HG03354 (cell line): ENCODE measurements at regions not wholly inside any gene's neighbourhood (a gene's known extent, or its start where the extent isn't known, plus 50 kb on each side); places are given as distances from the start of the nearest gene placed in this dataset.

Source experiments
- ATAC-seq: cut with Tn5 transposase; IDR thresholded peaks from one replicate; pipeline ENCODE4 v1.9.1; 2021; ENCODE audit warnings: mild to moderate bottlenecking; ENCODE audit not compliant: unreplicated experiment, poor library complexity, severe bottlenecking

GRCh38 chr7:41261080-41261479, 441.8 kb downstream of the INHBA start:
- no peak for ATAC-seq

DNA sequence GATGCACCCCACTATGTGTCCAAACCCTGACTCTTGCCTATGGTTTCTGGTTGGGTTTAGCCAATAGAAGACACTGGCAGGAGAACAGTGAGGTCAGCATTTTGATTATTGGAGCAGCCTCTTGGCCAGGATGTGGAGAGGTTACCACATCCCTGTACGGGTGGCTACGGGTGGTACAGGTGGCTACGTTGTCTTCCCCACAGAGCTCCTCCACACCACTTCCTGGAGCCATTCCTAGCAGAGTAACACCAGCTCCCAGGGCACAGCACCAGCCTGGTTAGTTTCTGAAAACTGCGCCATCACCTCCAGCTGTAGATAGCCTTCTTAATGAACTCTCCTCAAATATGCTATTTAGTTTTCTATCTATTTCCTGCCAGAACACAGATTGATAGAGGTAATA, 445.2 kb downstream of the INHBA start:
- no peak for ATAC-seq

DNA sequence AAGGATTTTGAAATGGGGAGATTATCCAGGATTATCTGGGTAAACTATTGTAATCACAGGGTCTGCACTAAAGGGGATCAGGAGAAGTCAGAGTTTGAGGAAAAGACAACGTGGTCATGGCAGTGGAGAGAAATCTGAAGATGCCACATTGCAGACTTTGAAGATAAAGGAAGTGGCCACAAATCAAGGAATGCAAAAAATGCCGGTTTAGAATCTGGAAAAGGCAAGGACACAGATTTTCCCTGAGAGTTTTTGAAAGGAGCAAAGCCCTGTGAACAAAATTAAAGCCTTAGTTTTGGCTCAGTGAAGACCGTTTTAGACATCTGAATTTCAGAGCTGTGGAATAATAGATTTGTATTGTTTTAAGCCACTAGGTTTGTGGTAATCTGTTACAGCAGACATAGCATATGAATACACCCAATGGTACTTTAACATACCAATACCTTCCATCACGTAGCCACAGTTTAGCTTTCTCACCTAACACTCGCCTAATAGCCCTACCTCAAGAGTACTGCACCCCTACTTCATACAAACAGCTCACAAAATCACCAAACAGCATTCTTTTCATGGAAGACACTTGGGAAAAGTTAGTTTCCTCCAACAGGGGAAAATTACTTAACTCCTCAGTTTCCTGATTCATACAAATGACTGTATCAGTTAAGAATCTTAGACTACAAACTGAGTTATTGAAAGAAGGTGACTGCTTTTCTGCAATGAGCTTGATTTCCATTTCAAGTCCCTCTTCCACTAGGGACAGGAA, 446.5 kb downstream of the INHBA start:
- ATAC-seq, result no peak

DNA sequence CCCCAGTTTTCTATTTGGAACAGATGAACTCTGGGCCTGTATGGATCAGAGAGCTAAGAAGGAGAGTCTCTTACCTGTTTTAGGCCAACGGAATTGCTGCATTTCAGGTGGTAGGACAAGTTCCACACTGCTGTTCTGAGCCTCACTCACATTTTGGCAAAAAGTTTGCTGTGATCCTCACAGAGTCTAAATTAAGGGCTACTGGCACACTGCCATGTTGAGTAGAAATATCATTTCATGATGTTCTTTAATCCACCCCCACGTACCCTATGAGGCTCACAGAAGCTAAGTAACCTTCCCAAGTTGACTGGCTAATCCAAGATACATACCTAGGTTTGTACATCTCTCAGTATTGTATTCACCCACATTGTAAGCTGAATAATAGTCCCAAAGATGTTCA, 447.2 kb downstream of the INHBA start:
- ATAC-seq, result no peak

DNA sequence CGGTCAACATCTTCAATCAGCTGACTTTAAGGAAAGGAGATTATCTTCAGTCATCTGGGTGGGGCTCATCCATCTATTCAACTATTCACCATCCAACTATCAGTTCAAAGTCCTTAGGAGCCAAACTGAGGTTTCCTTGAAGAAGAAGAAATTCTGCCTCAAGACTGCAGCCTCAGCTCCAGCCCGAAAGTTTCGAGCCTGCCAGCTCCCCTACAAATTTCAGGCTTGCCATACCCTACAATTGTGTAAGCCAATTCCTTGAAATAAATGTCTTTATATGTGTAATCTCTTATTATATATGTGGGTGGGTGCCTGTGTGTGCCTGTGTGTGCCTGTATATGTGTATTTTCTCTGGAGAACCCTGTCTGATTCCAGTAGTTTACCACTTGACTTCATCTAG, 447.8 kb downstream of the INHBA start:
- no peak for ATAC-seq

- ATAC-seq, result no peak
These were observed 449.9 kb downstream of the INHBA start for GRCh38 chr7:41252957-41253356.

GRCh38 chr7:41252551-41252950, 450.3 kb downstream of the INHBA start:
- ATAC-seq, result no peak

DNA sequence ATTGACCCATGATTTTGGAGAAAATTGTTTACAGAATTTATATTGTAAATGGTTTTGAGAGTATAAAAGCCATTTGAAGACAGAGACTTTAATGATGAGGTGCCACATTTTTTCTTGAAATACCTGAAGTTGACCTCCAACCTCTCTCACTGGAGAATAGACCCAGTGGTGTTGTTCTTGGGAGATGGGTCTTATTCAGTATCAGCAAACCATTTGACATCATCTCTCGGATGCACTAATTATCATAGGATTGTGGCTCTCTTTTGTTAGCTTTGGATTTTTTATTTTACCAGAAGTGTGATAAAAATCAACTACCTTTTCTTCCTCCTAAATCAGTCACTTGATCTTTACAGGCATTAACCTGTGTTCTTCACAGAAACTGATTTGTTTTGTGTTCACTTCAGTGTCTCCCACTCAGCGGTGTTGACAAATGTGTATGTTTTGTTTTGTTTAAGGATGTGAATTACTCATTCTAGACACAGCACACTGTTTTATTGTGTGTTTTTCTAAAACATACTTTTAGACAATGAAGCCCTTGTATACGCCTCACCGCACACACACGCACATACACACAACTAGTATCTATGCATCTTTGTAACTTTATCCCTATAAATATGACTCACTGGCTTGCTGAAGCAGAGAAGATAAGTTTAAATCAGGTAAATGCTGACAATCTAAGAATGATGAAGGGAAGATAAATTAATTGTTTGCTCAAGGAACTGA, 455.6 kb downstream of the INHBA start:
- ATAC-seq, result no peak

DNA sequence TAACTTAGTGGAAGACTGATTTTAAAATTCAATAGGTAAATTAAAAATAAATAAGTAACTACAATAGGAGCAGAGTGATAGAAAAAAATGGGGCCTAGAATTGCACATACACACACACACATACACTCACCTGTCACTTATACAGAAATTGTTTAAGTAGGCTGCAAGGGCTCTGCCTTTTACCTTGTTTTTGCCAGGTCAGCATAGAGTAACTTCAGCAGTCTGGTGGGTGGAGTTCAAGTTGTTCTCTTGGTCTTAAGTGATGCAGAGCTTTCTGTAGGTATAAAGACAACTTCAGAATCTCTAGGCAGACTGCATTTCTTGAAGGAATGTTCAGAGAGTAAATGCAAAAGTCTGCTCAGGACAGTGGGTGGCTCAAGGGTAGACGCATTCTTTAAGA, 457.0 kb downstream of the INHBA start:
- ATAC-seq, result no peak

DNA sequence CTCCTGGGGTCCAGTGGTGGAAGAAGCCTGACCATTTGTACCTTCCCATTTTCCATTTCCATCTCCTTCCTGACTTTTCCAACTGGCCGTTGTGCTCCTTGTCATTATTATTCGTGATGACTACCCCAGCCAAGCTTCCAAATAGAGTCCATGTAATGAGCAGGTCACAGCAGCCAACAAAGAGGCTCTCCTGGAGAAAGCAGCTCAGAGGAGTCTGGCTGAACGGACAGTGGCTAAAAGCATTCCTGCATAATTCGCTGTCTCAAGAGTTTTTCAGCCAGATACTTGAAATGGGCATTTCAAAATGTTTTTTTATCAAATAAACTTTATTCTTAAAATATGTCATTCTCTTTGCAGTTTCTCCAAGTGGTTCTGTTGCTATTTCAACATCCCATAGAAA, 458.6 kb downstream of the INHBA start:
- no peak for ATAC-seq

- no peak for ATAC-seq
These were observed 461.2 kb downstream of the INHBA start for GRCh38 chr7:41241641-41242040.

DNA sequence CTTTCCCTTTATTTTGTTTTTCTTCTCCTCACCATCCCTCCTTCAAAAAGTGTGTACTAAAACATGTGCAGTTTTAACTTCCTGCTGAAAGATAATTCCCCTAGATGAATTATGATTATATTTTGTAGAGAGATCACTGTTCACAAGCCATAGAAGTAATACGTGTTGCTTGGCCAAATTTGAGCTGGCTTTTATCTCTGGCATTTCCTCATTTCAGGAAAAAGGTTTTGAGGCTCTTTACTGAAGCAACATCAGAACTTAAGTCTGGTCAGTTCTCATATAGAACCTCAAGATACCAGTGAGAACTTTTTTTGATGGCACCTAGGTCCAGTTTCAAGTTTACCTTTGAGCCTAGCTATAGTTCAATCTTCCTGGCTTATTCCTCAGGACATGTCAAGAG, 463.3 kb downstream of the INHBA start:
- ATAC-seq, result no peak

DNA sequence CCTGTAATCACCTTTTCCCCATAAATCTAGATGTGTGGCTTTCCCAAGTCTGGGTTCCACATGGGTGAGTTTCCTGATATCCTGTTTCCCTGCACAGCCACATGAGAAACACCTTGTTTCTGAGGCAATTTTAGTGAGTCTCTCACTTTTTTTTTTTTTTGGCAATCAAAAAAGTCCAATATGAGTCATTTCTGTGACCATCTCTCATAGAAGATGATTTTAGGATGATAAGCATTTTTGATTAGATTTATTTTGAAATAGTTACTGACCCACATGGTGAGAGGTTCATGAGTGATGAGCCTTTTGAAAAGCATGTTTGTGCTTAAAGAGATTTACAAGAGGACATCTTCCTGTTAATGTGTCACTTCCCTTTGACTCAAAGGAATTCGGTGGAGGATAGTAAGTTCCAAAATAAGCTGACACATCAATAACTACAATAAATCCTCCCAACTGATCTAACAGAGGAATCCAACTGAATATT, 464.0 kb downstream of the INHBA start:
- ATAC-seq, result no peak

DNA sequence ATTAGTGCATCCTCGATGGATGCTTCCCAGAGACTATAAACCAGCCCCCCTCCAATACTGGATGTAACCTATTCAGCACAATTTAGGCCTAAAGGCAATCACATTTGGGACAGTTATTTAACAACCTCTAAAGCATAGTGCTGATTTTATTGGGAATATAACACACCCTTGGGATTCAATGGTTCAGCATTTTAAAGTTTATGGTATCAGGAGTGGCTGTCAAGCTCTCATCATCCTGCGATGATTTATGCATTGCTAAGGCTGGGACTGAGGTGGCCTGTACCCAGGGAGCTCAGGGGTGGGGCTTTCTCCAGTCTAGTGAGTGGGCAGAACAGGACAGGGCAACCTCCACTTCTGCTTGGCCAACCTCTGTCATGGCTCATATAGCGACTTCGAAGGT, 464.9 kb downstream of the INHBA start:
- ATAC-seq, result no peak

DNA sequence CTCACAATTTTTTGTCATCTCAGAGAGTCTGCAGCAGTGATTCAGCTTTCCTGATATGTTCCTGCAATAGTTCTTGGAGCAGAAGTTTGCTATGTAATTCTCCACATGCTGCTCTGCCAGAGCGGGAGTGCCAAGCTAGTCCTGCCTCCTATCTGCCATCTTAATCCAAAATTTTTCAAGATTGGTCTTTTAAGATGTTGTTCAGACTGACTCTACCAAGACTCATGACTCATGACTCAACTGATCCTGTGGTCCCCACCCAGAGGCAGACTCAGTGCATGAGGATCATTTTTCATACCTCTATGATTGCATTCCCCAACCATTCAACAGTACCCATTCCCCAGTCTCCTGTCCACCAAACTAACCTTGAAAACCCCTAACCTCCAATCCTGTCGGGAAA, 470.8 kb downstream of the INHBA start:
- no peak for ATAC-seq

DNA sequence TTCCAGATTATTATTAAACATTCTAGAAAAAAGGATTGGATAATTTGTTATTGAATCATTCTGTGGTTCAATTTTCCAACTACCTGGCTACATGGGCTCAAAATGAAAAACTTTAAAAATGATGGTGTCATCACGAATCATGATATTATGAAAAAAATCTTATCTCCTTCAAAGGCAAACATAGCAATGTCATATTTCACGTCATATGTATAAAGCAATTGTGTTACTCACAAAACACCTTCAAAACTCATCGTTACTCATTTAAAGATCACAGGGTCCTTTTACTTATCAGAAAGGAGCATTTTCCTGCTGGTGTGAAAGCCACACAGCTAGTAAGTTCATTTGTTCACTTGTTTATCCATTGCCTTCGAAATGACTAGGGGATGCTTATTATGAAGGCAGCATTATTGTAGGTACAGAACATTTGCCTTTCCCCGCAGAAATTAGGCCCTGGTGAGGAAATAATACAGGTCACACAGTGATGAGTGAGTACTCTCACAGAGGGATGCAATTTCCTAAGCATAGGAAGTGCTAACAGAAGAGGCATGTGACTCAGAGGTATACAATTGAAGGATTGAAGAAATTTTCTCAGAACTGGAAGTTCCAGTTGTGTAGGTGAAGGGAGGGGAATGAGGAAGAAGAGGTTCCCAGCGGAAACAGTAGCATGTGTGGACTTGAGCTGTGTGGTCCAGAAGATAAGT, 478.7 kb downstream of the INHBA start:
- ATAC-seq, result no peak

DNA sequence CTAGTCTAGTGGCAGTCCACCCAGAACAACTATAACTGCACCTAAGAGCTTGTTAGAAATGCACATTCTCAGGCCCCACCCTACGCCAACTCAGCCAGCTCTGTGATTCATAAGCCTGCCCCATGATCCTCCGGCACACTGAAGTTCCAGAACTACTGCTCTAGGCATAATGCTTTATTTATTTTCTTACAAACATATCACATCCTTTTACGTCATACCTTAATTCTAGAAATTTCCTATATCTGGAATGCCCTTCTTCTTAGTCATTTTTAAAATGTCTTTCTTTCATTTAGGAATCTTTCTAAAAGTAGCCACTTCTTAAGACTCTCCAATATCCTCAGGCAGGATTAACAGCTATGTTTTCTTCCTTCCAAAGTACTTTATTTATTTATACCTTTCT, 480.1 kb downstream of the INHBA start:
- ATAC-seq, result no peak

DNA sequence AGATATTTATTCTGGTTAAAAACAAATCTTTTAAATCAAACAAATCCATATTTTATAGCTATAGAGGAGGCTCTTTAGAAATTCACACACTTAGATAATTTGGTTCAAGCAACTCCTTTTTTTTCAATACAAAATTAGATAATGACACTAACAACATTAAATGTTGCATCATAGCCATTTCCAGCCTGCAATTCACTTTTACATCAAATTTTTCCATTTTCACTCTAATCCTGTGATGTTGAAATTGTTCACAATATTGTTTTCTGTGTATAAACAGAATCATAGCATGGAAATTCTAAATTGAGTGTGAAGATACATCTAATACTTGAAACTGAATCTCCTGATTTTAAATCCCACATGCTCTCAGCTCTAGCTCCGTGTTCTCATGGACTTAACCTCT, 482.6 kb downstream of the INHBA start:
- no peak for ATAC-seq

GRCh38 chr7:41219276-41219675, 483.6 kb downstream of the INHBA start:
- no peak for ATAC-seq

- no peak for ATAC-seq
These were observed 485.6 kb downstream of the INHBA start for GRCh38 chr7:41217306-41217705.

- ATAC-seq, result no peak
These were observed 495.7 kb downstream of the INHBA start for GRCh38 chr7:41207141-41207540.
